GM12874 (cell line): ENCODE measurements at regions not wholly inside any gene's neighbourhood (a gene's known extent, or its start where the extent isn't known, plus 50 kb on each side); places are given as distances from the start of the nearest gene placed in this dataset.

ENCODE experiments used
- TF ChIP-seq, protein P1 (sequence below): IDR thresholded peaks from 2 replicates; pipeline ENCODE4 v1.5.1; 2011; ENCODE audit warnings: low read depth, mild to moderate bottlenecking, control low read depth, low read length, moderate library complexity; ENCODE audit not compliant: insufficient read depth

DNA sequence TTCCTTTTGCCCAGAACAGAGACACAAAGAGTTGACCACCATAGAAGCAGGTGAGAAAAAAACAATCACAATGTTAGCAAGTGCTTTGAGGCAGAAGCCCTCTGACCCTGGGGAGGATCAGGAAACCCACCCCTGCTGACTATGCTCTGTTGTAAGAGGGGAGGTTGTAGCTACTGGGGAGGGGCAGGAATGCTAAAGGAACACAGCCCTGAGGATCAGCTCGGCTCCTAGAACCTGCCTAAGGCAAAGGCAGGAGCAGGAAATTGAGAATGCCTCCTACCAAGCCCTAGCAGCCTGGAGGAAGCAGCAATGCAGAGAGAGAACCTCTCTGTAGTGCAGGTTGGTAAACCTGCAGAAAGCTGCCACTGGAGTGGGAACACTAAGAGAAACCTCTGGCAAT is 624.0 kb upstream of the KLF12 start:
- TF ChIP-seq, protein P1, sequence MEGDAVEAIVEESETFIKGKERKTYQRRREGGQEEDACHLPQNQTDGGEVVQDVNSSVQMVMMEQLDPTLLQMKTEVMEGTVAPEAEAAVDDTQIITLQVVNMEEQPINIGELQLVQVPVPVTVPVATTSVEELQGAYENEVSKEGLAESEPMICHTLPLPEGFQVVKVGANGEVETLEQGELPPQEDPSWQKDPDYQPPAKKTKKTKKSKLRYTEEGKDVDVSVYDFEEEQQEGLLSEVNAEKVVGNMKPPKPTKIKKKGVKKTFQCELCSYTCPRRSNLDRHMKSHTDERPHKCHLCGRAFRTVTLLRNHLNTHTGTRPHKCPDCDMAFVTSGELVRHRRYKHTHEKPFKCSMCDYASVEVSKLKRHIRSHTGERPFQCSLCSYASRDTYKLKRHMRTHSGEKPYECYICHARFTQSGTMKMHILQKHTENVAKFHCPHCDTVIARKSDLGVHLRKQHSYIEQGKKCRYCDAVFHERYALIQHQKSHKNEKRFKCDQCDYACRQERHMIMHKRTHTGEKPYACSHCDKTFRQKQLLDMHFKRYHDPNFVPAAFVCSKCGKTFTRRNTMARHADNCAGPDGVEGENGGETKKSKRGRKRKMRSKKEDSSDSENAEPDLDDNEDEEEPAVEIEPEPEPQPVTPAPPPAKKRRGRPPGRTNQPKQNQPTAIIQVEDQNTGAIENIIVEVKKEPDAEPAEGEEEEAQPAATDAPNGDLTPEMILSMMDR, result no peak

DNA sequence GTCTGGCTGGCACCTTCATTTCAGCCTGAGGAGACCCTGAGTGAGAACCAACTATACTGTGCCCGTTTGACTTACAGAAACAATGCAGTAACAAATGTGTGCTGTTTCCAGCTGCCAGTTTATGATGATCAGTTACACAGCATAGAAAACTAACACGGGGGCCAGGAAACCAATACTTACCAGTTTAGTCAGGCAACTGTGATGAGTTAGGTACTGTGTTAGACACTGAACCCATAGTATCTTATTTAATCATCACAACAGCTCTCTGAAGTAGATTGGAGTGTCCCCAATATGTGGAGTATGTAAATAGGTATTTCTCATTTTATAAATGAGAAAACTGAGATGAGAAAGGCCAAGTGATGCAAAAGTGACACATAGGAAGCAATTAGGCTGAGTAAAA is 620.9 kb upstream of the KLF12 start:
- TF ChIP-seq, protein P1, result no peak

DNA sequence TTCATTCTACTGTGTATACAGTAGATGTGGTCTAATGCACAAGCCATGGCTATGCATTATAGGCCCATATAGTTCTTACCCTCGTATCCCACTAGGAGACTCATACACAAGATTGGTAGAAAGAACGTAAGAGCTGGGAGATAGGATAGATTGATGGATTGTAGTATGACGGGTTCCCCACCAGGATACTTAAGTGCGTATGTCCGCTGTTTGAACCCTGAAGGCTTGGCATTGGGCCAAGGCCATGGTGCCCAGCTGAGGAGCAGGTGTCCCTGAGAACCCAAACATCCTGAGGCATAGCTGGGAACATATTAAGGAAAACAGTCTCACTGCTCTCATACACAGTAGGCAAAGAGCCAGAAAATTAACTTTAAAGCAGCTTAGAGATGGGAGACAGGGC is 617.5 kb upstream of the KLF12 start:
- TF ChIP-seq, protein P1, result no peak

DNA sequence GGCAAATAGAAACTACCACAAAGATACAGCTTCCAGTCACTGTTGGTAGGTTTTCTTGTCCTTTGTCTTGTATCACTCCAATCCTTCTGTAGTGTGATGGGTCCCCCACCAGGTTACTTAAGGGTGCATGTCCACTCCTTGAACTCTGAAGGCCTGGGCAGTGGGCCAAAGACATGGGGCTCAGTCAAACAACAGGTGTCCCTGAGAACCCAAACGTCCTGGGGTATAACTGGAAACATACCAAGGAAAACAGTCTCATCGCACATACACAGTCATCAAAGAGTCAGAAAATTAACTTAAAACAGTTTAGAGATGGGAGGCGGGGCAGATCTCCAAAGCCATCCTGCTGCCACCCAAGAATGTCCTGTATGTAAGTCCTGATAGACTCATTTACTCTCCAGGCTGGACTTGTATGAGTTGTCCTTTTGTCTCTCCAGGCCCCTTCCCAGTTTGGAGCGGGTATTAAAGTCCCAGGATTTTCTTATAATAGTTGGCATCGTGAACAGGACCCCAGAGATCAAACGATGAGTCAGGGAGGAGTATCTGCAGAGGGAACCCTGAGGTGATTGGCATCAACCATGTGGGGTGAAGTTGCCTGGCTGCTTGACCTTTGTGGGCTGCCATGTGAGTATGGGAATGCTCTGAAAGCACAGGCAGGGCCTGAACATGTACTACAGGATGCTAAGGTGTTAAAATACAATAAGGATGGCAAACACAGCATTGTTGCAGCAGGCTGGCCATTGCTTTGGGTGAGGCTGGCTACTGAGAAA is 613.2 kb upstream of the KLF12 start:
- TF ChIP-seq, protein P1, result no peak

DNA sequence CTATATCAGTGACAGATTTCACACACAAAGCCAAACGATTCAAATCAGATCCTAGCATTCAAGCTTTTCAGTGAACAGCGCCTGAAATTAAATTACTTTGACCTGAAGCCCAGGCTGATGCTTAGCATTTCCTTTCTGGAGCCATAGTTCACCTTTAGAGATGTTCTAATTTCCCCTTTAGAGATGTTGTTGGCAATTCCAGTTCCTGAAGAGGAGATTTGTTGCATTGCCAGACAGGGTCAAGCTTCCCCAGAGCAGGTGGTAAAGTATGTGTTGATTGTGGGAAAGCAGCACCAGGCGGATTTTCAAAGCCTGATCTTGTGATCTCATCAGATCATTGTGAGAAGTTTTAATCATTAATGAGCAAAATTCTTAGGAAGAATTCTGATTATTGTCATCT is 609.8 kb upstream of the KLF12 start:
- TF ChIP-seq, protein P1, result no peak

DNA sequence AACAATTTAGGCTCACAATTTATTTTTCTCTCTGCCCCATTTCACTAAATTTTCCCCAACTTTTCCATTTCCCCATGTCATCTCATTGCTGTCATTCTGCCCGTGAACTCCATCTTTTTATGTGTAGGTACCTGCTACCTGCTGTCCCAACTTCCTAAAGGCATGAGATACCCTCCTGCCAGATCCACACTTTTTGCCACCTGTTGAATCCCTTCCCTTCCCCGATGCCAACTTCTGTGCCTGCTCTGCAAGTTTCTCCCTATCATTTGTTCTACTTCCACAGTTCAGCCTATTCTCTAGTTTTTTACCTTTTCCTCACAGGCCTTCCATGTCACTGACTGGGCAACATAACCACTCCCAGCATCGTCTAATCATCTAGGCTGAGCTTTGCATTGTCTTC is 607.5 kb upstream of the KLF12 start:
- TF ChIP-seq, protein P1, result no peak

DNA sequence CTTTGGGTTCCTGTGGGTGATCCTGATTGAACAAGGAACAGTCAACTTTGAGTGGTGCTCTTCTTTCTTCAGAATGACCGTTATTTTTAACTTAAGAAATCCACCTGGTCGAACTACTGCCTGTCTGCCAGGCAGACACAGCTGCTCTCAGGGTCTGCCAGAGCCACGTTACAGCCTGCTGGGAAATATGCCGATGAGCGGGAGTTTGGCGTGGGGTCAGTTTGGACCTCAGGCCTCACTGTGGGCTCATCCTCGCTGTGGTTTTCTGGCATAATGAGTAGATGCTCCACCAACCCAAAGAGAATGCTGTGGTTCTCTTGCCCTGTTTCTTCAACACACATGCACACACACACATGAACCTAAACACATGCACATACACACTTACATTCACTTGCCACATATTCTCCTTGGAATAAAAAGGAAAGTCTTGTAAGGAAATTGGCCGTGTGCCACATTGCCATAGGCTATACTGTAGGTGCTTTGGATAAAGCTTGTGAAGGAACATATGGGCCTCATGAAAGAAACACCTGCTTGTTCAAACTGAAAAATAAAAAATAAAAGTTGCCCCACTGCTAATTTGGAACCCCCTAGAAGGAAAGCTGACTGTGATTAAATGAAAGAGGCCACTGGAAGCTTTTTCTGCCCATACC is 598.7 kb upstream of the KLF12 start:
- TF ChIP-seq, protein P1, result no peak
